Transverse colon (tissue), 4 donors: ENCODE measurements at regions not wholly inside any gene's neighbourhood (a gene's known extent, or its start where the extent isn't known, plus 50 kb on each side); places are given as distances from the start of the nearest gene placed in this dataset.

ENCODE experiments used
- DNase-seq: peaks from one replicate; pipeline ENCODE4 v3.0.0-alpha.2; 2019
- H3K27ac ChIP-seq, 4 donors: fragments of 200-600 bp; sonication (generic); 2 replicates each; pipeline ENCODE4 v1.5.1; 2016 to 2018; ENCODE audit warnings: inconsistent platforms in 4 of 4
- H3K27me3 ChIP-seq: fragments of 200-600 bp; sonication (generic); 2 replicates; pipeline ENCODE4 v1.5.1; 2017; ENCODE audit warnings: inconsistent platforms
- H3K36me3 ChIP-seq, 4 donors: fragments of 200-600 bp; sonication (generic); 2 replicates each; pipeline ENCODE4 v1.5.1; 2017 to 2019; ENCODE audit warnings: inconsistent platforms in 4 of 4
- H3K4me1 ChIP-seq, 4 donors: fragments of 200-600 bp; sonication (generic); 2 replicates each; pipeline ENCODE4 v1.5.1; 2017 to 2020; ENCODE audit warnings: inconsistent platforms in 4 of 4
- H3K4me3 ChIP-seq, 4 donors: fragments of 200-600 bp; sonication (generic); 1 replicate in 1 of 4; 2 replicates in 3 of 4; pipeline versions ENCODE4 v1.5.1 to v1.6.1; 2017 to 2019; ENCODE audit warnings: inconsistent platforms in 4 of 4
- H3K9me3 ChIP-seq, 2 donors: fragments of 200-600 bp; sonication (generic); 2 replicates each; pipeline ENCODE4 v1.5.1; 2017 to 2019; ENCODE audit warnings: inconsistent platforms in 2 of 2
- CTCF ChIP-seq, 5 experiments: fragments of 200-600 bp in 3 of 5; fragments of 450-650 bp in 2 of 5; sonication (generic) in 3 of 5; IDR thresholded peaks; 1 replicate in 2 of 5; 2 replicates in 3 of 5; pipeline ENCODE4 v1.5.1; 2016 to 2017; ENCODE audit warnings: antibody characterized with exemption in 5 of 5, inconsistent platforms in 3 of 5, mild to moderate bottlenecking in 2 of 5, moderate library complexity in 1 of 5
- EP300 ChIP-seq: sonication (generic); formaldehyde crosslinking; IDR thresholded peaks from one replicate; pipeline ENCODE4 v1.6.1; 2017; ENCODE audit warnings: antibody characterized with exemption, low read depth
- POLR2A ChIP-seq: fragments of 450-650 bp; IDR thresholded peaks from one replicate; pipeline ENCODE4 v1.6.1; 2016; ENCODE audit warnings: antibody characterized with exemption, mild to moderate bottlenecking, moderate library complexity
- POLR2AphosphoS5 ChIP-seq, 3 donors: sonication (generic); formaldehyde crosslinking; IDR thresholded peaks; one replicate each; pipeline ENCODE4 v1.6.1; 2016; ENCODE audit warnings: antibody characterized with exemption in 3 of 3
- WGBS, 2 donors: methylation state at CpG; one replicate each; pipeline ENCODE4 v1.1.5; 2018; ENCODE audit warnings: low coverage in 1 of 2; 5-methylcytosine and 5-hydroxymethylcytosine counted together
- in situ Hi-C, 4 donors: fragments of 200-750 bp; cut with MboI; loops; one replicate each; pipeline versions ENCODE4 v1.15.0 to v1.15.1; 2017; ENCODE audit warnings: low sequenced_read_pairs in 3 of 4, low pct_ligation_motif_present in 1 of 4, low pct_unique_long_range_greater_than_20kb in 1 of 4
- intact Hi-C: fragments of 100-400 bp; cut with DNase I; formaldehyde crosslinking; loops from one replicate; pipeline ENCODE4 v1.15.1; 2023; ENCODE audit warnings: low total_unique reads

GRCh38 chr18:3394648-3395047, 55.3 kb upstream of the TGIF1 start:
- in situ Hi-C loops (no loop called here), intact Hi-C loops (no loop called here)
- no peak for DNase-seq
- Histone ChIP-seq H3K4me1 (no peaks in the 10 kb centered on the region), H3K9me3 (peaks cover 5 to 10% of the 10 kb centered on the region in 2 donors), H3K36me3 (no peaks in the 10 kb centered on the region), H3K27ac (no peak overlapping the region), H3K4me3 (no peak overlapping the region), H3K27me3 (no peaks in the 10 kb centered on the region)
- TF ChIP-seq EP300 (no peak), POLR2AphosphoS5 (IDR thresholded peaks at IDR 0.05) (no peak), CTCF (IDR thresholded peaks at IDR 0.05) (no peak), POLR2A (no peak)
- WGBS, 2 donors, result 98 to 100% methylated on average over 1 to 5 of the region's 5 CpGs

GRCh38 chr18:3395466-3395865, 54.5 kb upstream of the TGIF1 start:
- TF ChIP-seq EP300 (no peak), CTCF (IDR thresholded peaks at IDR 0.05) (no peak), POLR2AphosphoS5 (IDR thresholded peaks at IDR 0.05) (no peak), POLR2A (no peak)
- Histone ChIP-seq H3K9me3 (peaks cover 0 to 2% of the 10 kb centered on the region in 2 donors), H3K4me3 (no peak overlapping the region), H3K4me1 (no peaks in the 10 kb centered on the region), H3K27me3 (no peaks in the 10 kb centered on the region), H3K36me3 (no peaks in the 10 kb centered on the region), H3K27ac (no peak overlapping the region)
- WGBS, 2 donors, result 52 to 87% methylated on average over 2 of the region's 2 CpGs
- intact Hi-C loops, result no loop called here
- in situ Hi-C loops, result no loop called here
- DNase-seq, result no peak

DNA sequence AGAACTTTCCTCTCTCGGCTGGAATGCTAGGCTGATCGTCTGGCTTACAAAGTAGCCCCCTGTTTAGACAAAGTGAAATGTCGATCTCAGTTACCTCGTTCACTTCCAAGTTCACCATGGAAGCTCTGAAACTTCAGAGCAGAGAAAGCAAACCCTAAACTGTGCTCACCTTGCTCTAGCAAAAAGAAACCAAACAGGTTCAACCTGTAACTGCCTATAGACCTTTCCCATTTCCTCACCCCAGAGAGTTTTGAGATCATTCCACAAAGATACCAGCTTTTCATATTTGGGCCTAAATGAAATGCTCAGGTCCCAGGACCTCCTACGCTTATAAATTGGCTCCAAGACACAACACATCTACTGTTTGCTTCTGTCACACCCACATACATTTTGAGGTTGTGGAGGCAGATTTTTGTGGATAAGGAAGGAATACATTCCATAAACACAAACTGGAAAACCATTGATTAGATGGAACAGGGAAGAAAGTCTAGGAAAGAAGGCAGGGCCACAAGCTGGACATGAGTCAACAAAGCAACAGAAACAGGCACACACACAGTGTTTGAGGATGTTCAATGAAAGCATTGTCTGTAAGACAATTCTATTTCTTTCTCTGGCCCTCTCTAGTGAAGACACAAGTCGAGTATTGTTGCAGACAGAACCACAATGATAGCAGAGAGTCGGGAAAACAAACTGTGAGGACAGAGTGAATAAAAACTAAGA, 52.8 kb upstream of the TGIF1 start:
- in situ Hi-C loops (no loop called here), intact Hi-C loops (no loop called here)
- no peaks in the 10 kb centered on the region for H3K4me1 ChIP-seq
- H3K27ac ChIP-seq, result no peak overlapping the region
- no peaks in the 10 kb centered on the region for H3K27me3 ChIP-seq
- no peak for TF ChIP-seq POLR2AphosphoS5 (IDR thresholded peaks at IDR 0.05)
- no peak for TF ChIP-seq EP300
- no peak for TF ChIP-seq CTCF (IDR thresholded peaks at IDR 0.05)
- no peak for TF ChIP-seq POLR2A
- 60 to 64% methylated on average over 3 to 7 of the region's 7 CpGs for WGBS, 2 donors
- H3K4me3 ChIP-seq, result no peak overlapping the region
- H3K9me3 ChIP-seq, result no peaks in the 10 kb centered on the region
- no peaks in the 10 kb centered on the region for H3K36me3 ChIP-seq
- DNase-seq, result no peak

GRCh38 chr18:3397786-3398185, 52.2 kb upstream of the TGIF1 start:
- H3K36me3 ChIP-seq, result no peaks in the 10 kb centered on the region
- WGBS, 2 donors, result 73% methylated on average over 2 of the region's 2 CpGs; no CpG with 5 or more reads in 1 of the 2 donors
- no peak overlapping the region for H3K27ac ChIP-seq
- in situ Hi-C loops (no loop called here), intact Hi-C loops (no loop called here)
- H3K9me3 ChIP-seq, result no peaks in the 10 kb centered on the region
- no peaks in the 10 kb centered on the region for H3K4me1 ChIP-seq
- no peak overlapping the region for H3K4me3 ChIP-seq
- no peaks in the 10 kb centered on the region for H3K27me3 ChIP-seq
- TF ChIP-seq POLR2AphosphoS5 (IDR thresholded peaks at IDR 0.05) (no peak), CTCF (IDR thresholded peaks at IDR 0.05) (no peak), POLR2A (no peak), EP300 (no peak)
- no peak for DNase-seq
